GM23338 (cell line): ENCODE measurements at regions not wholly inside any gene's neighbourhood (a gene's known extent, or its start where the extent isn't known, plus 50 kb on each side); places are given as distances from the start of the nearest gene placed in this dataset.

ENCODE experiments used
- ATAC-seq: fragments of 200-7000 bp; cut with Tn5 transposase; 3 replicates; pipeline ENCODE4 v1.9.1; 2020
- DNase-seq: peaks from one replicate; pipeline ENCODE4 v3.0.0-alpha.2; 2015; ENCODE audit warnings: low spot score
- H2AFZ ChIP-seq: fragments of 200-600 bp; sonication (generic); 2 replicates; pipeline ENCODE4 v1.8.0; 2016; ENCODE audit warnings: antibody characterized with exemption, mild to moderate bottlenecking, moderate library complexity
- H3F3A ChIP-seq: fragments of 200-600 bp; sonication (generic); replicated peaks from 2 replicates; pipeline ENCODE4 v1.8.0; 2017; ENCODE audit warnings: antibody characterized with exemption, mixed run types, low read depth
- H3K27ac ChIP-seq: fragments of 200-600 bp; sonication (generic); 2 replicates; pipeline ENCODE4 v1.6.1; 2016; ENCODE audit warnings: low read depth
- H3K27me3 ChIP-seq: fragments of 200-600 bp; sonication (generic); 2 replicates; pipeline ENCODE4 v1.8.0; 2016; ENCODE audit warnings: mild to moderate bottlenecking, mixed run types, moderate library complexity; ENCODE audit not compliant: insufficient read depth
- H3K36me3 ChIP-seq: fragments of 200-600 bp; sonication (generic); 2 replicates; pipeline ENCODE4 v1.8.0; 2016; ENCODE audit warnings: mild to moderate bottlenecking; ENCODE audit not compliant: insufficient read depth
- H3K4me1 ChIP-seq: fragments of 200-600 bp; sonication (generic); 2 replicates; pipeline ENCODE4 v1.8.0; 2016; ENCODE audit warnings: mild to moderate bottlenecking, moderate library complexity; ENCODE audit not compliant: insufficient read depth
- H3K4me2 ChIP-seq: fragments of 200-600 bp; sonication (generic); 2 replicates; pipeline ENCODE4 v1.7.1; 2017; ENCODE audit warnings: mixed run types
- H3K4me3 ChIP-seq: fragments of 200-600 bp; sonication (generic); 2 replicates; pipeline ENCODE4 v1.6.1; 2016; ENCODE audit warnings: mixed run types
- H3K79me2 ChIP-seq: fragments of 200-600 bp; sonication (generic); replicated peaks from 2 replicates; pipeline ENCODE4 v1.8.0; 2017; ENCODE audit warnings: mild to moderate bottlenecking; ENCODE audit not compliant: insufficient read depth
- H3K9me2 ChIP-seq: fragments of 200-600 bp; sonication (generic); 2 replicates; pipeline ENCODE4 v1.8.0; 2017; ENCODE audit not compliant: insufficient read depth
- H4K20me1 ChIP-seq: fragments of 200-600 bp; sonication (generic); replicated peaks from 2 replicates; pipeline ENCODE4 v1.8.0; 2017; ENCODE audit warnings: mild to moderate bottlenecking; ENCODE audit not compliant: insufficient read depth
- H3K27ac Mint-ChIP-seq: 2 replicates; pipeline ENCODE4 v1.8.0; 2020; ENCODE audit warnings: inconsistent platforms, mild to moderate bottlenecking, moderate library complexity, mixed read lengths
- H3K27me3 Mint-ChIP-seq: 3 replicates; pipeline ENCODE4 v1.8.0; 2022; ENCODE audit warnings: low read depth, mild to moderate bottlenecking, moderate library complexity, mixed read lengths, inconsistent platforms; ENCODE audit not compliant: insufficient read depth, poor library complexity
- H3K36me3 Mint-ChIP-seq: 3 replicates; pipeline ENCODE4 v1.8.0; 2021; ENCODE audit warnings: low read depth, mild to moderate bottlenecking, inconsistent platforms, moderate library complexity, mixed read lengths
- H3K4me1 Mint-ChIP-seq: 3 replicates; pipeline ENCODE4 v1.8.0; 2020; ENCODE audit warnings: mild to moderate bottlenecking, inconsistent platforms, mixed read lengths
- H3K4me3 Mint-ChIP-seq: 3 replicates; pipeline ENCODE4 v1.8.0; 2021; ENCODE audit warnings: moderate library complexity, mild to moderate bottlenecking, inconsistent platforms, mixed read lengths
- H3K9me3 Mint-ChIP-seq: 3 replicates; pipeline ENCODE4 v1.8.0; 2020; ENCODE audit warnings: moderate library complexity, mild to moderate bottlenecking, inconsistent platforms, mixed read lengths
- CREB1 ChIP-seq: fragments of 250-450 bp; sonication (Bioruptor Pico); IDR thresholded peaks from 2 replicates; pipeline ENCODE4 v1.5.0; 2020; ENCODE audit warnings: low read depth, mild to moderate bottlenecking, moderate library complexity
- ETS1 ChIP-seq: IDR thresholded peaks from 2 replicates; pipeline ENCODE4 v1.6.1; 2016; ENCODE audit warnings: antibody characterized with exemption
- EZH2 ChIP-seq: fragments of 200-600 bp; sonication (generic); IDR thresholded peaks from one replicate; pipeline ENCODE4 v1.8.0; 2017; ENCODE audit warnings: antibody characterized with exemption, mild to moderate bottlenecking, low read depth; ENCODE audit not compliant: unreplicated experiment
- EZH2phosphoT487 ChIP-seq: fragments of 200-600 bp; sonication (generic); IDR thresholded peaks from one replicate; pipeline ENCODE4 v1.8.1; 2018; ENCODE audit warnings: antibody characterized with exemption; ENCODE audit not compliant: unreplicated experiment
- JUNB ChIP-seq: IDR thresholded peaks from one replicate; pipeline ENCODE4 v1.6.1; 2016; ENCODE audit warnings: antibody characterized with exemption; ENCODE audit not compliant: unreplicated experiment
- NANOG ChIP-seq: IDR thresholded peaks from 2 replicates; pipeline ENCODE4 v1.6.1; 2016; ENCODE audit warnings: antibody characterized with exemption, borderline replicate concordance
- POLR2AphosphoS5 ChIP-seq: IDR thresholded peaks from 2 replicates; pipeline ENCODE4 v1.6.1; 2016; ENCODE audit warnings: antibody characterized with exemption, low read depth
- REST ChIP-seq: IDR thresholded peaks from one replicate; pipeline ENCODE4 v1.6.1; 2018; ENCODE audit warnings: antibody characterized with exemption; ENCODE audit not compliant: unreplicated experiment
- STAT1 ChIP-seq: IDR thresholded peaks from one replicate; pipeline ENCODE4 v1.6.1; 2016; ENCODE audit warnings: antibody characterized with exemption; ENCODE audit not compliant: unreplicated experiment
- ZNF114 ChIP-seq: fragments of 250-450 bp; sonication (Bioruptor Pico); IDR thresholded peaks from 2 replicates; pipeline ENCODE4 v1.5.0; 2020; ENCODE audit warnings: mild to moderate bottlenecking, moderate library complexity
- ZNF331 ChIP-seq: fragments of 250-450 bp; sonication (Bioruptor Pico); IDR thresholded peaks from 2 replicates; pipeline ENCODE4 v1.5.0; 2020; ENCODE audit warnings: low read depth, mild to moderate bottlenecking, moderate library complexity
- ZNF462 ChIP-seq: fragments of 250-450 bp; sonication (Bioruptor Pico); IDR thresholded peaks from 2 replicates; pipeline ENCODE4 v1.5.0; 2020; ENCODE audit warnings: mild to moderate bottlenecking, moderate library complexity
- TF ChIP-seq, protein P1 (sequence below), 2 experiments: fragments of 200-600 bp in 1 of 2; sonication (generic) in 1 of 2; conservative IDR thresholded peaks; 2 replicates each; pipeline versions ENCODE4 v1.5.1 to v1.6.1; 2016 to 2017; ENCODE audit warnings: antibody characterized with exemption in 2 of 2, low read depth in 2 of 2, mild to moderate bottlenecking in 2 of 2, moderate library complexity in 1 of 2

DNA sequence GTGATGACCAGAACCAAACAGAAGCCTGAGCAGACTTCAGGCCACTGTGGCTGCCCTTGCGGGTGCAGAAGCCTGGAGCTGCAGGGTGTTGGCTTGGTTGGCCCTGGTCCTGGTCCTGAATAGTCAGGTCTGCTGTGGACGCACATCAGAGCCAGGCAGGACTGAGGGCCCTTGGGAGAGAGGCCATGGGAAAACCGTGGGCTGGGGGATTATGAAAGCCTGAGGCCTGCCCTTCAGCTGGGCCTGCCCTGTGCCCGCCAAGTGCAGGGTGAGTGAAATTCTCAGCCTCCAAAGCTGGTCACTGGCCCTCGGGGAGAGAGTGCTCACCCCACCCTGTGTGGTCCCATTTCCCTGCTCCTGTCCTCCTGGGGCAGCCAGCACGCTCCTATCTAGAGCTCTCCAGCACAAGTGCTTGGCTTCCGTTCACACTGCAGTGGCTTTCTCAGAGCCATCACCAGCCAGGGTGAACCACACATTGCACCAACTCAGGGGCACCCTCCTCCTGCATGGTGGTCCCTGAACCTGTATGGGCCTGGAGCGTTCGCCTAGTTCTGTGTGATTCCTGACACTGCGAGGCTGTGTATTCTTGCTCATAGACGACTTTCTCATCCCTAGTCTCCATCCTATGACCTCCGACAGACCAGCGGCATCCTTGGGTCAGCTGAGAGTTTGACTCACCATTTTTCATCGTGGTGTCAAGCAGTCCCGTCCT is 146.1 kb downstream of the TTLL2 start:
- no peak overlapping the region for H3K4me3 Mint-ChIP-seq
- Histone ChIP-seq H3K27me3 (no peaks in the 10 kb centered on the region), H3K9me2 (0 out of 2 replicates have a peak, but pooled peaks cover 7% of the 10 kb centered on the region), H3K4me1 (peaks cover 16% of the 10 kb centered on the region), H3K27ac (no peak overlapping the region), H4K20me1 (no peaks in the 10 kb centered on the region), H3F3A (no peaks in the 10 kb centered on the region), H3K4me3 (no peak overlapping the region), H3K4me2 (no peak overlapping the region), H2AFZ (no peak overlapping the region), H3K36me3 (no peaks in the 10 kb centered on the region), H3K79me2 (no peaks in the 10 kb centered on the region)
- peaks cover 2% of the 10 kb centered on the region; the same call in 1 of the 3 replicates for H3K9me3 Mint-ChIP-seq
- ATAC-seq (no peak), DNase-seq (no peak)
- no peak for TF ChIP-seq JUNB
- no peak for TF ChIP-seq EZH2phosphoT487
- no peak for TF ChIP-seq STAT1
- no peak for TF ChIP-seq POLR2AphosphoS5
- TF ChIP-seq ZNF331, result no peak
- TF ChIP-seq, protein P1, sequence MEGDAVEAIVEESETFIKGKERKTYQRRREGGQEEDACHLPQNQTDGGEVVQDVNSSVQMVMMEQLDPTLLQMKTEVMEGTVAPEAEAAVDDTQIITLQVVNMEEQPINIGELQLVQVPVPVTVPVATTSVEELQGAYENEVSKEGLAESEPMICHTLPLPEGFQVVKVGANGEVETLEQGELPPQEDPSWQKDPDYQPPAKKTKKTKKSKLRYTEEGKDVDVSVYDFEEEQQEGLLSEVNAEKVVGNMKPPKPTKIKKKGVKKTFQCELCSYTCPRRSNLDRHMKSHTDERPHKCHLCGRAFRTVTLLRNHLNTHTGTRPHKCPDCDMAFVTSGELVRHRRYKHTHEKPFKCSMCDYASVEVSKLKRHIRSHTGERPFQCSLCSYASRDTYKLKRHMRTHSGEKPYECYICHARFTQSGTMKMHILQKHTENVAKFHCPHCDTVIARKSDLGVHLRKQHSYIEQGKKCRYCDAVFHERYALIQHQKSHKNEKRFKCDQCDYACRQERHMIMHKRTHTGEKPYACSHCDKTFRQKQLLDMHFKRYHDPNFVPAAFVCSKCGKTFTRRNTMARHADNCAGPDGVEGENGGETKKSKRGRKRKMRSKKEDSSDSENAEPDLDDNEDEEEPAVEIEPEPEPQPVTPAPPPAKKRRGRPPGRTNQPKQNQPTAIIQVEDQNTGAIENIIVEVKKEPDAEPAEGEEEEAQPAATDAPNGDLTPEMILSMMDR (conservative IDR thresholded peaks at IDR 0.05; ENCODE audit: low read depth in 2 of 2), result no peak
- no peak for TF ChIP-seq NANOG
- TF ChIP-seq ZNF462 (CRISPR knock-in tag), result no peak
- no peak for TF ChIP-seq CREB1 (CRISPR knock-in tag)
- TF ChIP-seq ZNF114, result no peak
- TF ChIP-seq ETS1, result no peak
- no peak for TF ChIP-seq REST
- no peak for TF ChIP-seq EZH2
- H3K27ac Mint-ChIP-seq, result no peak overlapping the region
- peaks cover 40% of the 10 kb centered on the region for H3K4me1 Mint-ChIP-seq
- H3K27me3 Mint-ChIP-seq, result peaks cover 13% of the 10 kb centered on the region
- H3K36me3 Mint-ChIP-seq, result no peaks in the 10 kb centered on the region
